Liver (tissue), 3 donors: ENCODE measurements at regions not wholly inside any gene's neighbourhood (a gene's known extent, or its start where the extent isn't known, plus 50 kb on each side); places are given as distances from the start of the nearest gene placed in this dataset.

ENCODE experiments used
- CTCF ChIP-seq: fragments of 150-350 bp; IDR thresholded peaks from 2 replicates; pipeline ENCODE4 v1.5.1; 2017; ENCODE audit warnings: improper control_type of control experiment, low read depth, low read length; ENCODE audit not compliant: missing input control
- EGR1 ChIP-seq, 2 donors: IDR thresholded peaks; 2 replicates each; pipeline ENCODE4 v1.6.1; 2016 to 2018; ENCODE audit warnings: antibody characterized with exemption in 2 of 2, low read depth in 2 of 2
- FOXA1 ChIP-seq: IDR thresholded peaks from 2 replicates; pipeline ENCODE4 v1.6.1; 2016; ENCODE audit warnings: antibody characterized with exemption
- MAX ChIP-seq: IDR thresholded peaks from 2 replicates; pipeline ENCODE4 v1.6.1; 2016; ENCODE audit warnings: antibody characterized with exemption
- RAD21 ChIP-seq, 2 donors: IDR thresholded peaks; 2 replicates each; pipeline ENCODE4 v1.6.1; 2016; ENCODE audit warnings: antibody characterized with exemption in 2 of 2, mild to moderate bottlenecking in 2 of 2
- REST ChIP-seq: IDR thresholded peaks from 2 replicates; pipeline ENCODE4 v1.6.1; 2016; ENCODE audit warnings: antibody characterized with exemption, mild to moderate bottlenecking
- SP1 ChIP-seq: IDR thresholded peaks from 2 replicates; pipeline ENCODE4 v1.6.1; 2018; ENCODE audit warnings: antibody characterized with exemption, mild to moderate bottlenecking
- TAF1 ChIP-seq: conservative IDR thresholded peaks from 2 replicates; pipeline ENCODE4 v1.6.1; 2016; ENCODE audit warnings: antibody characterized with exemption, mild to moderate bottlenecking
- YY1 ChIP-seq: IDR thresholded peaks from 2 replicates; pipeline ENCODE4 v1.6.1; 2016; ENCODE audit warnings: antibody characterized with exemption, mild to moderate bottlenecking
- ZBTB33 ChIP-seq: IDR thresholded peaks from 2 replicates; pipeline ENCODE4 v1.6.1; 2016; ENCODE audit warnings: antibody characterized with exemption
- donor health status: healthy.
- donor health status: healthy.

- no peak for TF ChIP-seq CTCF
- TF ChIP-seq REST: no peak
- no peak for TF ChIP-seq YY1
- no peak for TF ChIP-seq TAF1
- no peak for TF ChIP-seq FOXA1
- no peak for TF ChIP-seq MAX
- TF ChIP-seq ZBTB33: no peak
- TF ChIP-seq RAD21 (IDR thresholded peaks at IDR 0.05): no peak
- no peak for TF ChIP-seq SP1
- no peak for TF ChIP-seq EGR1 (IDR thresholded peaks at IDR 0.05; ENCODE audit: low read depth in 2 of 2)
These were observed 311.9 kb upstream of the TRPC7 start for GRCh38 chr5:136677217-136677616.
